DOHH2 (cell line): ENCODE measurements at regions not wholly inside any gene's neighbourhood (a gene's known extent, or its start where the extent isn't known, plus 50 kb on each side); places are given as distances from the start of the nearest gene placed in this dataset.

Experiments
- H3F3A ChIP-seq: fragments of 200-600 bp; sonication (generic), shearing (Covaris generic); 2 replicates; pipeline ENCODE4 v1.6.0; 2016; ENCODE audit warnings: antibody characterized with exemption, mild to moderate bottlenecking; ENCODE audit not compliant: control insufficient read depth, insufficient read depth
- H3K27ac ChIP-seq: fragments of 200-600 bp; sonication (generic); 2 replicates; pipeline ENCODE4 v1.5.1; 2014; ENCODE audit warnings: low read depth, mild to moderate bottlenecking, low read length, moderate library complexity
- H3K27me3 ChIP-seq: fragments of 200-600 bp; sonication (generic); 2 replicates; pipeline ENCODE4 v1.6.1; 2014; ENCODE audit warnings: mild to moderate bottlenecking, low read length, mixed read lengths; ENCODE audit not compliant: control insufficient read depth
- H3K36me3 ChIP-seq: fragments of 200-600 bp; sonication (generic); 2 replicates; pipeline ENCODE4 v1.6.1; 2014; ENCODE audit warnings: mild to moderate bottlenecking, low read length, moderate library complexity, mixed read lengths; ENCODE audit not compliant: control insufficient read depth
- H3K4me1 ChIP-seq: fragments of 200-600 bp; sonication (generic); 2 replicates; pipeline ENCODE4 v1.6.1; 2014; ENCODE audit warnings: mild to moderate bottlenecking, low read length, mixed read lengths; ENCODE audit not compliant: control insufficient read depth
- H3K4me2 ChIP-seq: fragments of 200-600 bp; sonication (generic); 2 replicates; pipeline ENCODE4 v1.6.0; 2014; ENCODE audit warnings: mild to moderate bottlenecking, low read length, moderate library complexity
- H3K4me3 ChIP-seq: fragments of 200-600 bp; sonication (generic); 2 replicates; pipeline ENCODE4 v1.5.1; 2014; ENCODE audit warnings: mild to moderate bottlenecking, low read length, mixed read lengths
- H3K79me2 ChIP-seq: fragments of 200-600 bp; sonication (generic); 2 replicates; pipeline ENCODE4 v1.6.1; 2014; ENCODE audit warnings: mild to moderate bottlenecking, low read length, mixed read lengths; ENCODE audit not compliant: control insufficient read depth
- H3K9me2 ChIP-seq: fragments of 200-600 bp; sonication (generic); replicated peaks from 2 replicates; pipeline ENCODE4 v1.6.1; 2014; ENCODE audit warnings: mild to moderate bottlenecking, low read length, mixed read lengths; ENCODE audit not compliant: control insufficient read depth
- H3K9me3 ChIP-seq: fragments of 200-600 bp; sonication (generic); 2 replicates; pipeline ENCODE4 v1.6.1; 2014; ENCODE audit warnings: antibody characterized with exemption, low read length, mixed read lengths; ENCODE audit not compliant: control insufficient read depth, insufficient read depth
- H4K20me1 ChIP-seq: fragments of 200-600 bp; sonication (generic); 2 replicates; pipeline ENCODE4 v1.6.0; 2014; ENCODE audit warnings: low read depth, mild to moderate bottlenecking, antibody characterized with exemption, low read length, moderate library complexity; ENCODE audit not compliant: control insufficient read depth, insufficient read depth
- CTCF ChIP-seq: fragments of 200-600 bp; sonication (generic); IDR thresholded peaks from one replicate; pipeline ENCODE4 v1.5.1; 2014; ENCODE audit warnings: antibody characterized with exemption, mild to moderate bottlenecking, low read depth, low read length; ENCODE audit not compliant: poor library complexity, severe bottlenecking
- EZH2phosphoT487 ChIP-seq: fragments of 200-600 bp; sonication (generic); IDR thresholded peaks from 2 replicates; pipeline ENCODE4 v1.6.1; 2017; ENCODE audit warnings: borderline replicate concordance, mild to moderate bottlenecking, antibody characterized with exemption, low read length, moderate library complexity, mixed read lengths

GRCh38 chr13:22592515-22592914 is 588.3 kb upstream of the SGCG start:
- Histone ChIP-seq H3K9me3 (peaks cover 5% of the 10 kb centered on the region; the same call in 1 of the 2 replicates), H3K9me2 (no peaks in the 10 kb centered on the region), H3K27ac (no peak overlapping the region), H3K4me2 (no peak overlapping the region), H3K27me3 (no peaks in the 10 kb centered on the region), H4K20me1 (no peaks in the 10 kb centered on the region), H3K4me3 (no peak overlapping the region), H3K4me1 (no peaks in the 10 kb centered on the region), H3K79me2 (no peaks in the 10 kb centered on the region), H3K36me3 (no peaks in the 10 kb centered on the region), H3F3A (no peaks in the 10 kb centered on the region)
- TF ChIP-seq CTCF (no peak), EZH2phosphoT487 (no peak)

- H3F3A ChIP-seq: no peaks in the 10 kb centered on the region
- no peak overlapping the region for H3K4me2 ChIP-seq
- H3K9me2 ChIP-seq: no peaks in the 10 kb centered on the region
- H3K9me3 ChIP-seq: no peaks in the 10 kb centered on the region; the same call in 1 of the 2 replicates
- TF ChIP-seq EZH2phosphoT487 (no peak), CTCF (no peak)
- no peaks in the 10 kb centered on the region for H3K4me1 ChIP-seq
- H3K27me3 ChIP-seq: no peaks in the 10 kb centered on the region
- no peak overlapping the region for H3K4me3 ChIP-seq
- H3K79me2 ChIP-seq: no peaks in the 10 kb centered on the region
- no peaks in the 10 kb centered on the region for H3K36me3 ChIP-seq
- no peak overlapping the region for H3K27ac ChIP-seq
- no peaks in the 10 kb centered on the region for H4K20me1 ChIP-seq
These were observed 586.7 kb upstream of the SGCG start for GRCh38 chr13:22594041-22594440.

- TF ChIP-seq EZH2phosphoT487: no peak
- no peak for TF ChIP-seq CTCF
- no peaks in the 10 kb centered on the region for H3K4me1 ChIP-seq
- H3F3A ChIP-seq: no peaks in the 10 kb centered on the region
- no peaks in the 10 kb centered on the region; the same call in 1 of the 2 replicates for H3K9me3 ChIP-seq
- no peak overlapping the region for H3K27ac ChIP-seq
- no peak overlapping the region for H3K4me2 ChIP-seq
- no peaks in the 10 kb centered on the region for H3K27me3 ChIP-seq
- no peak overlapping the region for H3K4me3 ChIP-seq
- H3K36me3 ChIP-seq: no peaks in the 10 kb centered on the region
- no peaks in the 10 kb centered on the region for H3K9me2 ChIP-seq
- H3K79me2 ChIP-seq: no peaks in the 10 kb centered on the region
- no peaks in the 10 kb centered on the region for H4K20me1 ChIP-seq
These were observed 584.5 kb upstream of the SGCG start for GRCh38 chr13:22596171-22596863.
